ENCODE measurements at regions not wholly inside any gene's neighbourhood (a gene's known extent, or its start where the extent isn't known, plus 50 kb on each side); places are given as distances from the start of the nearest gene placed in this dataset.

- DNase-seq, result no peak
Measured at GRCh38 chr3:161555320-161555719, 58.7 kb downstream of the OTOL1 start.

- no peak for DNase-seq
Measured at GRCh38 chr3:161556533-161556932, 59.9 kb downstream of the OTOL1 start.

GRCh38 chr3:161556941-161557340 lies 60.3 kb downstream of the OTOL1 start:
- no peak for DNase-seq

- DNase-seq, result no peak
Measured at GRCh38 chr3:161557445-161558150, 61.0 kb downstream of the OTOL1 start.

- DNase-seq, result no peak
Measured at GRCh38 chr3:161558236-161558635, 61.6 kb downstream of the OTOL1 start.

- no peak for DNase-seq
Measured at GRCh38 chr3:161559177-161559998, 62.8 kb downstream of the OTOL1 start.

GRCh38 chr3:161560008-161560637 lies 63.5 kb downstream of the OTOL1 start:
- no peak for DNase-seq

- no peak for DNase-seq
Measured at GRCh38 chr3:161567577-161568361, 71.2 kb downstream of the OTOL1 start.

GRCh38 chr3:161568671-161569070 lies 72.1 kb downstream of the OTOL1 start:
- no peak for DNase-seq

- no peak for DNase-seq
Measured at GRCh38 chr3:161571951-161572350, 75.3 kb downstream of the OTOL1 start.

GRCh38 chr3:161573136-161573535 lies 76.5 kb downstream of the OTOL1 start:
- DNase-seq, result no peak

GRCh38 chr3:161575901-161576300 lies 79.3 kb downstream of the OTOL1 start:
- DNase-seq, result no peak

GRCh38 chr3:161576311-161576710 lies 79.7 kb downstream of the OTOL1 start:
- no peak for DNase-seq

GRCh38 chr3:161576714-161577510 lies 80.3 kb downstream of the OTOL1 start:
- no peak for DNase-seq

- DNase-seq, result no peak
Measured at GRCh38 chr3:161577662-161578061, 81.1 kb downstream of the OTOL1 start.

GRCh38 chr3:161579395-161580126 lies 83.0 kb downstream of the OTOL1 start:
- no peak for DNase-seq

GRCh38 chr3:161585922-161586321 lies 89.3 kb downstream of the OTOL1 start:
- DNase-seq, result no peak

- DNase-seq, result no peak
Measured at GRCh38 chr3:161586556-161587235, 90.1 kb downstream of the OTOL1 start.

GRCh38 chr3:161598639-161599038 lies 102.0 kb downstream of the OTOL1 start:
- no peak for DNase-seq

GRCh38 chr3:161599697-161600096 lies 103.1 kb downstream of the OTOL1 start:
- no peak for DNase-seq

- DNase-seq, result no peak
Measured at GRCh38 chr3:161600173-161600572, 103.6 kb downstream of the OTOL1 start.
